ENCODE measurements at regions not wholly inside any gene's neighbourhood (a gene's known extent, or its start where the extent isn't known, plus 50 kb on each side); places are given as distances from the start of the nearest gene placed in this dataset.

DNA sequence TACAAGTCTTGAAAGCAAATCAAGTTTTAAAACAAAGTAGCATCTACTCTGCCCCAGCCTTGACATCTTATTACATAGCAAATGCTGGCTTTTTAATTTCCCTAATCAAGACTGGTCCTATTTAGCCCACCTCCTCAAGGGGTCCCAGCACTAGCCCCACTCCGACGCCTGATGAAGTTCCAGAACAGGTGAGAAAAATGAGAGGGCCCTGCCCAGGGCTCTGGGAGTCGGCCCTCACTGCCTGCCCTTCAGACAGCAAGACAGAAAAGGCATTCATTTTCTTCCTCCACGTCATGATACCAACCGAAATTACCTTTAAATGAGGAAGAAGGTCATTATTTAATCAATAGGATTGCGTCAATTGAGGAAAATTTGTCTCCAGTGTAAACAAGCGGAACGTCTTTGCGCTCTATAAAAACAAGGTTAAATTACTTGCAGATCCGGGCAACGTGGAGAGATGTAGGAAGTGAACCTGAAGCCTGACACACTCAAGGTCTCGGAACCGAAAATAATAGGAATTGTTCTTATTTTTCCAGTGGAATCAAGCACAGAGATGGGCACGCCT is 170.6 kb upstream of the PKDCC start:
- TF ChIP-seq, protein P1, sequence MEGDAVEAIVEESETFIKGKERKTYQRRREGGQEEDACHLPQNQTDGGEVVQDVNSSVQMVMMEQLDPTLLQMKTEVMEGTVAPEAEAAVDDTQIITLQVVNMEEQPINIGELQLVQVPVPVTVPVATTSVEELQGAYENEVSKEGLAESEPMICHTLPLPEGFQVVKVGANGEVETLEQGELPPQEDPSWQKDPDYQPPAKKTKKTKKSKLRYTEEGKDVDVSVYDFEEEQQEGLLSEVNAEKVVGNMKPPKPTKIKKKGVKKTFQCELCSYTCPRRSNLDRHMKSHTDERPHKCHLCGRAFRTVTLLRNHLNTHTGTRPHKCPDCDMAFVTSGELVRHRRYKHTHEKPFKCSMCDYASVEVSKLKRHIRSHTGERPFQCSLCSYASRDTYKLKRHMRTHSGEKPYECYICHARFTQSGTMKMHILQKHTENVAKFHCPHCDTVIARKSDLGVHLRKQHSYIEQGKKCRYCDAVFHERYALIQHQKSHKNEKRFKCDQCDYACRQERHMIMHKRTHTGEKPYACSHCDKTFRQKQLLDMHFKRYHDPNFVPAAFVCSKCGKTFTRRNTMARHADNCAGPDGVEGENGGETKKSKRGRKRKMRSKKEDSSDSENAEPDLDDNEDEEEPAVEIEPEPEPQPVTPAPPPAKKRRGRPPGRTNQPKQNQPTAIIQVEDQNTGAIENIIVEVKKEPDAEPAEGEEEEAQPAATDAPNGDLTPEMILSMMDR (IDR thresholded peaks at IDR 0.05; ENCODE audit: borderline replicate concordance), result no peak
- Histone ChIP-seq H3K9me3 (replicated peaks) (no peaks in the 10 kb centered on the region), H3K27me3 (ENCODE audit: low read depth) (no peaks in the 10 kb centered on the region), H3K4me1 (peaks cover 11% of the 10 kb centered on the region), H3K36me3 (no peaks in the 10 kb centered on the region), H3K27ac (replicated peaks) (no peak overlapping the region), H3K4me3 (no peak overlapping the region)
- intact Hi-C loops (cut with micrococcal nuclease), result no loop called here
- DNase-seq, result no peak

DNA sequence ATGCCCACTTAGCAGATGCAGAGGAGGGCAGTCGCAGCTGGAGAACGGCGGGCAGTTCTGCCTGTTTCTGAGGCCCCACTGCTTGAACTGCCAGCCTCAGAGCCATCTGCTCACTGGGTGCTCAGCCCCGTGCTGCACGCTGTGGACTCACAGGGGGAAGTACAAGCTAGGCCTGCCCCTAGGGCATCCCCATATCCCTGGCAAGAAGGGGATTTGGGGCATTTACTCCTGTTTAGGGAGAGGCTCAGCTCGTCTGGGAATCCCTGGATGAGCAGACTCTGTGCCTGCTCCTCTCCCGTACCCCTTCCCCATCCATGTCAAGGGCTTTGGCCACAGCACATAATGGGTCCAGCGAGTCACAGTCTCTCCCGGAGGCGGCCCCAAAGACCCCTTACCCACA is 169.8 kb upstream of the PKDCC start:
- TF ChIP-seq, protein P1 (IDR thresholded peaks at IDR 0.05; ENCODE audit: borderline replicate concordance), result no peak
- no peak for DNase-seq
- H3K27ac ChIP-seq (replicated peaks), result no peak overlapping the region

DNA sequence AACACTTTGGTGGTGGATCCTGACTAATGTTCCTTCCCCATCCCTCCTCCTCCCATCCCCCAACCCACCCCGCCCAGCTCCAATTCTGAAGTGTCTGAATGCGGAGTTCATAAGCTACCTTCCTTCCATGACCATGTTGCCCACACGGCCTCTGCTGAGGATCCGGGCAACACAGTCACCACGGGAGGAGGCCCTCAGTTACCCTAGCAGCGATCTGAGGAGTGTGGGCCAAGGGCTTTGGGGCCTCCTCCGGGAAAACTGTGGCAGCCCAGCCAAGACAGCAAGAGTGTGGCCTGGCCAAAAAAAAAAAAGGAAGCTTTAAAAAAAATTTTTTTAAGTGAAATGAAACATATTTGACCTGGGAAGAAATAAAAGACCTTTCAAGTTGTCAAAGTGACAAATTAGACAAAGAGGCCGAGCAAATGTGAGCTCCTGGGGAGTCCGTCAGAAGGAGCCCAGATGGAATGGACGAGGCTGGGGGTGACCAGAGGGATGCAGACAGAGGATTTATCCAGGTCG is 169.0 kb upstream of the PKDCC start:
- no peaks in the 10 kb centered on the region for H3K27me3 ChIP-seq (ENCODE audit: low read depth)
- no peaks in the 10 kb centered on the region for H3K9me3 ChIP-seq (replicated peaks)
- no peaks in the 10 kb centered on the region for H3K36me3 ChIP-seq
- no peak for DNase-seq
- peak overlapping the region; percentile 19 for H3K27ac ChIP-seq (replicated peaks)
- peaks cover 11% of the 10 kb centered on the region for H3K4me1 ChIP-seq
- no peak overlapping the region for H3K4me3 ChIP-seq
- TF ChIP-seq, protein P1 (IDR thresholded peaks at IDR 0.05; ENCODE audit: borderline replicate concordance), result no peak
- intact Hi-C loops (cut with micrococcal nuclease), result no loop called here

More for the DNA sequence above, 169.8 kb upstream of the PKDCC start:
- intact Hi-C loops (cut with micrococcal nuclease), result no loop called here
- no peaks in the 10 kb centered on the region for H3K9me3 ChIP-seq (replicated peaks)
- no peaks in the 10 kb centered on the region for H3K27me3 ChIP-seq (ENCODE audit: low read depth)
- no peak overlapping the region for H3K4me3 ChIP-seq
- H3K4me1 ChIP-seq, result peaks cover 11% of the 10 kb centered on the region
- H3K36me3 ChIP-seq, result no peaks in the 10 kb centered on the region

DNA sequence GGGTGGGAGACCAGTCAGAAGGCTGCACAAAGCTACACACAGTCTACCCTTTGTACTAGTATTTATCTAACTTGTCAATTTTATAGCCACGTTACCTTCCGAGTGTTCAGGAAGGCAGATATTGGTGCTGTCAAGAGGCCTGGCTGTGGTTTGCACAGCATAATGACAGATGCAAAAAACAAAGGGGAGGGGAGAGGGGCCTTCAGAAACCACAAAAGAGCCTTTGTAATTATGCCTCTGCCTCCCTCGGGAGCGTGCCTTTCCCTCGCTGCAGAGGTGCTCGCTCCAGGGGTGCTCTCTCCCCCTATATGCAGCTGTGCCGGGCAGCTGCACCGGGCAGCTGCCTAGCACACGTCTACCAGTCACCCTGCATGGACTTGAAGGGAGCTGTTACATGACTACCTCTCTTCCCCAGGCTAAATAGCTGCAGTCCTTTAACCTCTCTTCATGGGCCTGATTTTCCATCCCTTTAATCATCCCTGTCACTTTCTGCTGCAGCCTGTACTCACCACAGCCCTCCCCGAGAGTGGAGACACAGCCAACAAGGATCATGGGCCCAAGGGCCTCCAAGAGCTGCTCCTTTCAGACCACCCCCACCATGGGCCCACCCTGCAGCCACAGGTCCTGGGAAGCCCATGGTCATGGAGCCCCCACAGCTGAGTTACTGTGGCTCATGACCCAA is 168.4 kb upstream of the PKDCC start:
- H3K4me3 ChIP-seq, result no peak overlapping the region
- no peak overlapping the region for H3K27ac ChIP-seq (replicated peaks)
- no peaks in the 10 kb centered on the region for H3K27me3 ChIP-seq (ENCODE audit: low read depth)
- H3K9me3 ChIP-seq (replicated peaks), result no peaks in the 10 kb centered on the region
- DNase-seq, result no peak
- intact Hi-C loops (cut with micrococcal nuclease), result no loop called here
- no peaks in the 10 kb centered on the region for H3K36me3 ChIP-seq
- TF ChIP-seq, protein P1 (IDR thresholded peaks at IDR 0.05; ENCODE audit: borderline replicate concordance), result no peak
- H3K4me1 ChIP-seq, result peaks cover 11% of the 10 kb centered on the region

DNA sequence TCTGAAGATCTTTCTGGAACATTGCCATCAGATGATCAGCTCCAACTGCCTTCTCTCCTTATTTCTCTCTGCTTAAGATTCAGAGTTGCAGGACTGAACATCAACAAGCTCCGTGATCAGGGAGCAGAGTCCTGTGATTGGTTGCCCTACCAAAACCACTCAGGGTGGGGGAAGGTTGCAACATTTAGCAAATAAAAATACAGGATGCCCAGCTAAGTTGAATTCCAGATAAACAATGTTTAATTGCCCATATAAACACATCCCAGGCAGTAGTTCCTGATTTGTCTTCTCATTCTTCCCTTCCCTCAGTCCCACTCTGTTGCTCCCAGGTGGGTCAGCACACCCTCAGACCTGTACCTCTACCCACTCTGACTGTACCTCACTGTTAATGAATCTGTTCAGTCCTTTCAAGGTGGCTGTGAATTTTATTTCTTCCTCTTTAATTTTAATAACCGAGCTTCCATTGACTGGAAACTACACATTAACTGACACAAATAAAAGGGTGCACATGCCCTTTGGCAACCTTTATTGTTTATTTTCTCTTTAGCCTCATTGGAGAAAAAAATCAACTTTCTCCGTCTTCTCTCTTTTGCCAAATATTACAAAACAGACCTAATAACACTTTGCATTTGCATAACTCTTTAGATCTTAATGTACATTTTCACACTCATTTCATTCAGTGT is 167.1 kb upstream of the PKDCC start:
- intact Hi-C loops (cut with micrococcal nuclease), result no loop called here
- H3K27me3 ChIP-seq (ENCODE audit: low read depth), result no peaks in the 10 kb centered on the region

More for the DNA sequence above, 167.1 kb upstream of the PKDCC start:
- no peak for DNase-seq
- no peak overlapping the region for H3K27ac ChIP-seq (replicated peaks)
- H3K4me3 ChIP-seq, result no peak overlapping the region
- no peaks in the 10 kb centered on the region for H3K9me3 ChIP-seq (replicated peaks)
- no peaks in the 10 kb centered on the region for H3K36me3 ChIP-seq
- peaks cover 11% of the 10 kb centered on the region for H3K4me1 ChIP-seq
- TF ChIP-seq, protein P1 (IDR thresholded peaks at IDR 0.05; ENCODE audit: borderline replicate concordance), result no peak

Measured in left ventricle myocardium inferior (tissue), 1 donor.